Thyroid gland (tissue), 4 donors: ENCODE measurements at regions not wholly inside any gene's neighbourhood (a gene's known extent, or its start where the extent isn't known, plus 50 kb on each side); places are given as distances from the start of the nearest gene placed in this dataset.

ENCODE experiments used
- CTCF ChIP-seq, 6 experiments: fragments of 200-600 bp in 3 of 6; fragments of 450-650 bp in 3 of 6; sonication (generic) in 3 of 6; IDR thresholded peaks; one replicate each; pipeline ENCODE4 v1.5.1; 2016 to 2019; ENCODE audit warnings: antibody characterized with exemption in 6 of 6, mild to moderate bottlenecking in 2 of 6, inconsistent platforms in 1 of 6, moderate library complexity in 1 of 6
- POLR2A ChIP-seq, 2 donors: fragments of 450-650 bp; IDR thresholded peaks; one replicate each; pipeline ENCODE4 v1.6.1; 2017; ENCODE audit warnings: antibody characterized with exemption in 2 of 2, mild to moderate bottlenecking in 2 of 2, moderate library complexity in 1 of 2

DNA sequence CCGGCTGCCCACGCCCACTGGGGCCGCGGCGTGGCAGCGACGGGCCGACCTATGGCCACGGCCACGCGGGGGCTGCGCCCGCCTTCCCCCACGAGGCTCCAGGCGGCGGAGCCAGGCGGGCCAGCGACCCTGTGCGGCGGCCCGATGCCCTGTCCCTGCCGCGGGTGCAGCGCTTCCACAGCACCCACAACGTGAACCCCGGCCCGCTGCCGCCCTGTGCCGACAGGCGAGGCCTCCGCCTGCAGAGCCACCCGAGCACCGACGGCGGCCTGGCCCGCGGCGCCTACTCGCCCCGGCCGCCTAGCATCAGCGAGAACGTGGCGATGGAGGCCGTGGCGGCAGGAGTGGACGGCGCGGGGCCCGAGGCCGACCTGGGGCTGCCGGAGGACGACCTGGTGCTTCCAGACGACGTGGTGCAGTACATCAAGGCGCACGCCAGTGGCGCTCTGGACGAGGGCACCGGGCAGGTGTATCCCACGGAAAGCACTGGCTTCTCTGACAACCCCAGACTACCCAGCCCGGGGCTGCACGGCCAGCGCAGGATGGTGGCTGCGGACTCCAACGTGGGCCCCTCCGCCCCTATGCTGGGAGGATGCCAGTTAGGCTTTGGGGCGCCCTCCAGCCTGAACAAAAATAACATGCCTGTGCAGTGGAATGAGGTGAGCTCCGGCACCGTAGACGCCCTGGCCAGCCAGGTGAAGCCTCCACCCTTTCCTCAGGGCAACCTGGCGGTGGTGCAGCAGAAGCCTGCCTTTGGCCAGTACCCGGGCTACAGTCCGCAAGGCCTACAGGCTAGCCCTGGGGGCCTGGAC, 253.2 kb downstream of the GLI2 start:
- TF ChIP-seq POLR2A (IDR thresholded peaks at IDR 0.05) (no peak), CTCF (IDR thresholded peaks at IDR 0.05) (no peak)
